Panc1 (cell line): ENCODE measurements at regions not wholly inside any gene's neighbourhood (a gene's known extent, or its start where the extent isn't known, plus 50 kb on each side); places are given as distances from the start of the nearest gene placed in this dataset.

Experiments used
- ATAC-seq: fragments of 200-7000 bp; cut with Tn5 transposase; 2 replicates; pipeline ENCODE4 v1.9.1; 2020; ENCODE audit warnings: mild to moderate bottlenecking, moderate library complexity
- BruUV-seq: library from RNA; stranded (reverse); fragments of 400-500 nt; replicated peaks from 2 replicates; lab custom pipeline; 2021; lab: Mats Ljungman, UMichigan
- CTCF ChIA-PET: fragments of 300-600 bp; sonication (Branson Sonifier 250); formaldehyde crosslinking; loops from one replicate; lab custom pipeline; 2022; ENCODE audit warnings: antibody characterized with exemption; lab: Charles Lee
- POLR2A ChIA-PET: fragments of 300-600 bp; sonication (Branson Sonifier 250); formaldehyde crosslinking; loops from one replicate; lab custom pipeline; 2022; ENCODE audit warnings: antibody characterized with exemption; lab: Charles Lee
- DNase-seq: peaks from one replicate; pipeline ENCODE4 v3.0.0-alpha.2; 2010; ENCODE audit warnings: low read depth, low spot score
- H3K27ac ChIP-seq: 2 replicates; pipeline ENCODE4 v1.5.1; 2011; ENCODE audit warnings: mild to moderate bottlenecking, low read length, inconsistent platforms
- H3K27me3 ChIP-seq: fragments of 200-500 bp; sonication (Bioruptor generic); 2 replicates; pipeline ENCODE4 v1.6.0; 2014; ENCODE audit warnings: low read length, inconsistent platforms; ENCODE audit not compliant: control insufficient read depth, insufficient read depth
- H3K36me3 ChIP-seq: fragments of 200-500 bp; sonication (Bioruptor generic); 2 replicates; pipeline ENCODE4 v1.5.1; 2014; ENCODE audit warnings: inconsistent platforms, mild to moderate bottlenecking, low read length, moderate library complexity; ENCODE audit not compliant: control insufficient read depth, insufficient read depth
- H3K4me1 ChIP-seq: 2 replicates; pipeline ENCODE4 v1.5.1; 2011; ENCODE audit warnings: inconsistent platforms, mild to moderate bottlenecking, low read length, moderate library complexity; ENCODE audit not compliant: control insufficient read depth, insufficient read depth
- H3K4me3 ChIP-seq, 2 experiments: 2 replicates each; pipeline ENCODE4 v1.5.1; 2011 to 2012; ENCODE audit warnings: low read depth in 2 of 2, low read length in 2 of 2, mild to moderate bottlenecking in 2 of 2, inconsistent platforms in 1 of 2, moderate library complexity in 1 of 2
- H3K9me3 ChIP-seq: fragments of 200-500 bp; sonication (Bioruptor generic); 2 replicates; pipeline ENCODE4 v1.5.1; 2014; ENCODE audit warnings: low read depth, mild to moderate bottlenecking, inconsistent platforms, low read length, moderate library complexity; ENCODE audit not compliant: control insufficient read depth, insufficient read depth
- CTCF ChIP-seq: fragments of 450-650 bp; IDR thresholded peaks from 2 replicates; pipeline ENCODE4 v1.5.1; 2017; ENCODE audit warnings: mild to moderate bottlenecking
- POLR2AphosphoS5 ChIP-seq: IDR thresholded peaks from 2 replicates; pipeline ENCODE4 v1.6.1; 2012; ENCODE audit warnings: mild to moderate bottlenecking, low read depth, low read length, moderate library complexity
- REST ChIP-seq, 2 experiments: IDR thresholded peaks; 2 replicates each; pipeline ENCODE4 v1.6.1; 2011 to 2012; ENCODE audit warnings: low read depth in 2 of 2, control low read depth in 1 of 2, low read length in 1 of 2, mild to moderate bottlenecking in 1 of 2, moderate library complexity in 1 of 2; ENCODE audit not compliant: insufficient read depth in 1 of 2
- SIN3A ChIP-seq: IDR thresholded peaks from 2 replicates; pipeline ENCODE4 v1.6.1; 2012; ENCODE audit warnings: low read depth, mild to moderate bottlenecking, low read length, moderate library complexity, borderline replicate concordance; ENCODE audit not compliant: insufficient read depth
- TCF7L2 ChIP-seq: IDR thresholded peaks from 2 replicates; pipeline ENCODE4 v1.6.1; 2011; ENCODE audit warnings: mild to moderate bottlenecking, low read depth, low read length, inconsistent platforms
- in situ Hi-C: cut with HindIII; loops from 2 replicates; pipeline ENCODE4 v1.10.0; 2016; ENCODE audit warnings: low sequenced_read_pairs, low pct_unique_long_range_greater_than_20kb
- intact Hi-C: fragments of 100-400 bp; cut with micrococcal nuclease; formaldehyde crosslinking; loops from one replicate; pipeline ENCODE4 v1.10.0; 2022; ENCODE audit not compliant: unreplicated experiment

GRCh38 chr17:5747964-5748363, 163.7 kb upstream of the NLRP1 start:
- intact Hi-C loops = no loop called here
- no peak for TF ChIP-seq TCF7L2
- TF ChIP-seq CTCF = no peak
- TF ChIP-seq REST (IDR thresholded peaks at IDR 0.05; ENCODE audit: insufficient read depth in 1 of 2, low read depth in 2 of 2, low read length in 1 of 2) = no peak
- TF ChIP-seq SIN3A = no peak
- no peak for TF ChIP-seq POLR2AphosphoS5
- H3K9me3 ChIP-seq = no peaks in the 10 kb centered on the region
- H3K27ac ChIP-seq = no peak overlapping the region
- H3K27me3 ChIP-seq = no peaks in the 10 kb centered on the region
- no peaks in the 10 kb centered on the region for H3K36me3 ChIP-seq
- BruUV-seq = no TSS peak
- ATAC-seq (no peak), DNase-seq (no peak)
- in situ Hi-C loops = no loop called here
- H3K4me3 ChIP-seq = no peak overlapping the region
- no peaks in the 10 kb centered on the region for H3K4me1 ChIP-seq
- POLR2A ChIA-PET = no interaction called here
- CTCF ChIA-PET = no interaction called here

- Histone ChIP-seq H3K27ac (no peak overlapping the region), H3K36me3 (no peaks in the 10 kb centered on the region), H3K27me3 (no peaks in the 10 kb centered on the region), H3K4me1 (no peaks in the 10 kb centered on the region), H3K9me3 (no peaks in the 10 kb centered on the region), H3K4me3 (no peak overlapping the region)
- in situ Hi-C loops = no loop called here
- DNase-seq = no peak
- BruUV-seq = no TSS peak
- TF ChIP-seq POLR2AphosphoS5 = no peak
- no peak for TF ChIP-seq REST (IDR thresholded peaks at IDR 0.05; ENCODE audit: insufficient read depth in 1 of 2, low read depth in 2 of 2, low read length in 1 of 2)
- TF ChIP-seq CTCF = no peak
- no peak for TF ChIP-seq SIN3A
- no peak for TF ChIP-seq TCF7L2
- no peak for ATAC-seq
- intact Hi-C loops = no loop called here
- CTCF ChIA-PET = no interaction called here
- POLR2A ChIA-PET = no interaction called here
Observed at GRCh38 chr17:5753421-5753820, 169.1 kb upstream of the NLRP1 start.
